ENCODE measurements at regions not wholly inside any gene's neighbourhood (a gene's known extent, or its start where the extent isn't known, plus 50 kb on each side); places are given as distances from the start of the nearest gene placed in this dataset.

DNA sequence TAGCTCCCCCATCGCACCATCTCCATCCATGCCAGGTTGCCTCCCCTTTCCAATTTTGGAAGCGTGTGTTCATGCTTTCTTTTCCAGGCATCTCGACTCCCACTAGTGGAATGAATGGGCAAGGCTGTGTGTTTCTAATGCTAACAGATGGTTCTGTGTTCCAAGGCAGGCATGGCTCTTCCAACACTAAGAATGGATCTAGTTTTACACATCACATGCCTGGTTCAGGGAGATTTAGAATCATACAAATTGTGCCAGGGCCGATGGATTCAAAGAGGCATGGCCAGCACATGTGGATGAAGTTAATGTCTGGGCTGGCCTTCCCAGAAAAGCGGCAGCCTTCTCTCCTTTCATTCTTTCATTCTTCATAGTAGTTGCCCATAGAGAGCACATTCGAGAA is 438.7 kb downstream of the PRDM2 start:
- peaks cover 0 to 10% (median 7%) of the 10 kb centered on the region in 10 experiments; a peak in 8 of 20 replicates for H3K4me1 ChIP-seq
- no peak overlapping the region for H3K9ac ChIP-seq
- no peak overlapping the region for H3K4me3 ChIP-seq
- no peaks in the 10 kb centered on the region for H4K20me1 ChIP-seq
- H3K27ac ChIP-seq, result no peak overlapping the region
- no peaks in the 10 kb centered on the region for H3K9me3 ChIP-seq (replicated peaks in 1 of 11)
- H3K36me3 ChIP-seq, result no peaks in the 10 kb centered on the region
- no peak for TF ChIP-seq Cebpa-rat (IDR thresholded peaks at IDR 0.05)
- no peak overlapping the region for H3K4me2 ChIP-seq
- H3K27me3 ChIP-seq, result no peaks in the 10 kb centered on the region

DNA sequence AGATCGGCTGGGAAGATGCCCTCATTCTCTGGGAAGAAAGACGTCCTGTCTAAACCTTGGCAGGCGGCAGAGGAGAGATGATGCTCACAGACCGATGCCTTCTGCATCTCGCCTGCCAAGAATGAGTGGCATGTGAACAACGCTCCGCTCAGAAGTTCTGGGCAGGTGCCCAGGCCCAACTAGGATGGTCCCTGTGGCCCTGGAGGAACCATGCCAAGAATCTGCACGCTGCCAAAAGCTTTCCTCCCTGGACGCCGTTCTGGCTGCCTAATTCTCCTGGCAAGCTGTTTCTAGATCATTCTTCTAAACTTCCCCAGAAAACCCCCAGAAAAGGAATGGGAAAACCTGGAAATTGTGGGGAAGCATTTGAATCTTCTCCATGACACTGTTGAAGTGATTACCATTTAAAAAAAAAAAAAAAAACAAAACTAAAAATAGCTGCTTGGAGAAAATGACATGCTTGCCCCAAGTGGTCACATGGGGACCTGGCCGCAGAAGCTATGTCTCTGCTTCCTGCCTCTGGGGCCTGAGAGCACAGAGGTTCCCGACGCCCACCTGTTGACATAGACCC is 440.9 kb downstream of the PRDM2 start:
- Histone ChIP-seq H3K9ac (no peak overlapping the region), H3K27ac (no peak overlapping the region), H3K36me3 (no peaks in the 10 kb centered on the region), H3K4me3 (no peak overlapping the region), H3K4me2 (no peak overlapping the region), H4K20me1 (no peaks in the 10 kb centered on the region), H3K27me3 (no peaks in the 10 kb centered on the region), H3K9me3 (replicated peaks in 1 of 11) (no peaks in the 10 kb centered on the region), H3K4me1 (peaks cover 0 to 8% (median 0%) of the 10 kb centered on the region in 10 experiments; a peak in 2 of 20 replicates)
- TF ChIP-seq Cebpa-rat (IDR thresholded peaks at IDR 0.05), result no peak

DNA sequence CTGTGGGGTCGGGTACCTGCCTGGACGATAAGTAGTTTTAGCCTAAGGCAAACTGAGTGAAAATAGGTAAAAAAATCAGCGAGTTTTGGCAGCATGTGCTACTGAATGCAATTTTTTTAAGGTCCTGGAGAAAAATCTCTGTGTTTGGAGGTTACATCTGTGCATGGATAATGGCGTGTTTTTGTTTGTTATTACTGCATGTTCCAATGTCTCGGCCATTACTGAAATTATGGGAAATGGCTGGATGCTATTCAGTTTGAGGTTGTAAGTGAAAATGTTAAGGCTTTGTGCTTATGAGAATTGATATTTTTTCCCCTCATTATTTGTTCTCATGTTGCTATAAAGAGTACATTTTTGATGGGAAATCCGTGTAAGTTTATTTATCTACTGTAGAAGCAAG is 441.7 kb downstream of the PRDM2 start:
- Histone ChIP-seq H3K4me1 (peaks cover 0 to 8% (median 0%) of the 10 kb centered on the region in 10 experiments; a peak in 2 of 20 replicates), H4K20me1 (no peaks in the 10 kb centered on the region), H3K36me3 (no peaks in the 10 kb centered on the region), H3K4me2 (no peak overlapping the region), H3K9ac (no peak overlapping the region), H3K27ac (no peak overlapping the region), H3K4me3 (no peak overlapping the region), H3K9me3 (replicated peaks in 1 of 11) (no peaks in the 10 kb centered on the region), H3K27me3 (no peaks in the 10 kb centered on the region)
- TF ChIP-seq Cebpa-rat (IDR thresholded peaks at IDR 0.05), result no peak

DNA sequence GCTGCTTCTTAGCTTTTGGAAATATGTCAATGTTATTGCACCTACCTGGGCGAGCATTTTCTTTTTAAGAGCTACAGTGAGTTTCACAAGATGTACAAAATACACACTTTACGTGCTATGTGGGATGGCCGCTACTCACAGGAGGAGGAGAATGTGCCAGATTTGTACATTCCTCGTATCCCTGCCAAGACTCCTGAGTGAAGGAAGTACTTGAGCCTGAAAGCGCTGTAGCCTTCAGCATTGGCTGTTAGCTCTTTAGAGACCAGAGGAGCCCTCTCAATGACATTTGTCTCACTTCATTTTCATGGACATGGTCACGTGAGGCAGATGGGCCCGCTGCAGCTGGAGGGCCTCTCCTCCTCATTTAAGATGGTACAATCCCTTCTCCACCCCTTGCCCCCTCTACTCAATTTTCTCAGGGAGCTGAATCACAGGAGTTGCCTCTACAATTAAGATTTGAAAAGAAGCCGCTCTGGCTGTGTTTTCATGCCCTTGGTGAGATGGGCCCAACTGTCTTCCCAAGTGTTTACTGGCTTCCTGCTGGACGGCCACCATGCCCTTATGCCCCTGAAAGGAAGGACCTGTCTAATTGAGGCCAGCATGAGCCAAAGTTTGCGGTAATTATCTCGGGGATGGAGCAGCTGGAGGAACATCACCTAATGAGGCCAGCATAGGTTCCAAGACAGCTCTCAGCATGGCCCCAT is 442.6 kb downstream of the PRDM2 start:
- no peaks in the 10 kb centered on the region for H3K9me3 ChIP-seq (replicated peaks in 1 of 11)
- H3K4me1 ChIP-seq, result peaks cover 0 to 8% (median 0%) of the 10 kb centered on the region in 10 experiments; a peak in 2 of 20 replicates
- no peak overlapping the region for H3K4me3 ChIP-seq
- H3K36me3 ChIP-seq, result no peaks in the 10 kb centered on the region
- no peak for TF ChIP-seq Cebpa-rat (IDR thresholded peaks at IDR 0.05)
- H3K27ac ChIP-seq, result no peak overlapping the region
- H3K4me2 ChIP-seq, result no peak overlapping the region
- no peaks in the 10 kb centered on the region for H3K27me3 ChIP-seq
- no peaks in the 10 kb centered on the region for H4K20me1 ChIP-seq
- H3K9ac ChIP-seq, result no peak overlapping the region

DNA sequence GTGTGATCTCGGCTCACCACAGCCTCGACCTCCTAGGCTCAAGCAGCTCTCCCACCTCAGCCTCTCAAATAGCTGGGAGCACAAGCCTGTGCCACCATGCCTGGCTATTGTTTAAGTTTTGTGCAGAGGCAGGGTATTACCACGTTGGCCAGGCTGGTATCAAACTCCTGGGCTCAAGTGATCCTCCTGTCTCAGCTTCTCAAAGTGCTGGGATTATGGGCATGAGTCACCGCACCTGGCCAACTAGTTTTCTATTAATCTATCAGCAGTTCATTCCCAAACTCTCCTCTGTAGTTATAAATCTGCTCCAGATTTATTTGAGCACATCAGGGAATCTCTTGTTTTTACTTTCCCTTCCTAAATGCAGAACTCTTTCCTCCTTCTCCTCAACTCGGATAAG is 443.8 kb downstream of the PRDM2 start:
- Histone ChIP-seq H3K36me3 (no peaks in the 10 kb centered on the region), H4K20me1 (no peaks in the 10 kb centered on the region), H3K27me3 (no peaks in the 10 kb centered on the region), H3K4me1 (peaks cover 0 to 8% (median 0%) of the 10 kb centered on the region in 10 experiments; a peak in 2 of 20 replicates), H3K9me3 (replicated peaks in 1 of 11) (no peaks in the 10 kb centered on the region), H3K4me3 (no peak overlapping the region), H3K9ac (no peak overlapping the region), H3K27ac (no peak overlapping the region), H3K4me2 (no peak overlapping the region)
- TF ChIP-seq Cebpa-rat (IDR thresholded peaks at IDR 0.05), result no peak

DNA sequence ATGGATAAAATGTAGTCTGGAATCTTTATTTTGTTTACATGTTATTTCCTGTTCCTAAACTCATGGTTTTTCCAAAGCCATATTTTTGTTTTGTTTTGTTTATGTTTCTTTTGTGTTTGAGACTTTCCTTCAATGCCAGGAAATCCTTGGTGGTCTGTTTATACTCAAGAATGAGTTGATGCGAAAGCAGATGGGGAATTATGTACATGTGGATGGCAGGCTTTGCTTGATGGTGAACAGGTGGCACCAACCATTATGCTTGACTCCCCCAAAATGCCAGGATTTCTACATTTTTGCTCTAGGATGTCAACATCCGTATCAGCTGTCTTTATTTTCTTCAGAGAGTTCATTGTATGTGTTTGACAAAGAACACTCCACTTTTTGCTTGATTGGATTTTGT is 448.5 kb downstream of the PRDM2 start:
- H3K9ac ChIP-seq, result no peak overlapping the region
- H3K9me3 ChIP-seq (replicated peaks in 1 of 11), result no peaks in the 10 kb centered on the region
- no peak overlapping the region for H3K27ac ChIP-seq
- peaks cover 0 to 8% (median 0%) of the 10 kb centered on the region in 10 experiments; a peak in 2 of 20 replicates for H3K4me1 ChIP-seq
- TF ChIP-seq Cebpa-rat (IDR thresholded peaks at IDR 0.05), result no peak
- H3K4me2 ChIP-seq, result no peak overlapping the region
- H4K20me1 ChIP-seq, result no peaks in the 10 kb centered on the region
- no peaks in the 10 kb centered on the region for H3K36me3 ChIP-seq
- no peak overlapping the region for H3K4me3 ChIP-seq
- no peaks in the 10 kb centered on the region for H3K27me3 ChIP-seq

DNA sequence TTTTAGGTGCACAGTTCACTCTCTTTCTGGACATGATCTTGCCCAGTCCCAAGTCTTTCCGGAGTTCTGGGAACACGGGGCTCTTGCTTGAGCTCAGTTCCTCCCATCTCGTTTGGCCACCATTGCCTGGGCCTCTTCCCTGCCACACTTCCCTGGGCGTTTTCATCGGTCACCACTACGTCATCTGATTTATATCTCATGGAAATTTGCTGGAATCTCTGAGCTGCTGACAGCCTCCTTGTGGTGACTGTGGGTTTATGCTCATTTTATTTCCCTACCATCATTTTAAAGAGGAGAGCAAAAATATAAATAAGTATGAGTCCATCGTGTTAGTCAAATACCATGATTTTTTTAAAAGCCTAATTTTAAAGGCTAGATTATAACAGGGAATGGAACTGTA is 449.1 kb upstream of the KAZN start:
- Histone ChIP-seq H3K9me3 (replicated peaks in 1 of 11) (peaks cover 0 to 3% (median under 1%) of the 10 kb centered on the region in 11 experiments; a peak in 6 of 22 replicates), H3K36me3 (no peaks in the 10 kb centered on the region), H3K4me3 (no peak overlapping the region), H3K9ac (no peak overlapping the region), H3K27ac (no peak overlapping the region), H3K4me2 (no peak overlapping the region), H3K4me1 (peaks cover 0 to 6% (median 0%) of the 10 kb centered on the region in 10 experiments; a peak in 2 of 20 replicates), H3K27me3 (no peaks in the 10 kb centered on the region), H4K20me1 (no peaks in the 10 kb centered on the region)
- TF ChIP-seq Cebpa-rat (IDR thresholded peaks at IDR 0.05), result no peak

DNA sequence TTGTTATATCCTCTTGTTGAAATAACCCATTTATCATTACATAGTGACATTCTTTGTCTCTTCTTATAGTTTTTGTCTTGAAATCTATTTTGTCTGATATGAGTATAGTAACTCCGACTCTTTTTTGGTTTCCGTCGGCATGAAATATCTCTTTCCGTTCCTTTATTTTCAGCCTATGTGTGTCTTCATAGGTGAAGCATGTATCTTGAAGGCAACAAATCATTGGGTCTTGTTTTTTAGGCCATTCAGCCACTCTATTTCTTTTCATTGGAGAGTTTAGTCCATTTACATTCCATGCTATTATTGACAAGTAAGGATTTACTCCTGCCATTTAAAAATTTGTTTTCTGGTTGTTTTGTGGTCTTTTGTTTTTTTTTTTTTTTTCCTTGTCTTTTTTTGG is 441.9 kb upstream of the KAZN start:
- Histone ChIP-seq H3K4me2 (no peak overlapping the region), H3K9me3 (replicated peaks in 1 of 11) (peaks cover 38 to 56% (median 50%) of the 10 kb centered on the region in 11 experiments), H3K27me3 (no peaks in the 10 kb centered on the region), H3K27ac (no peak overlapping the region), H4K20me1 (no peaks in the 10 kb centered on the region), H3K9ac (no peak overlapping the region), H3K4me1 (no peaks in the 10 kb centered on the region), H3K4me3 (no peak overlapping the region), H3K36me3 (no peaks in the 10 kb centered on the region)
- TF ChIP-seq Cebpa-rat (IDR thresholded peaks at IDR 0.05), result no peak

DNA sequence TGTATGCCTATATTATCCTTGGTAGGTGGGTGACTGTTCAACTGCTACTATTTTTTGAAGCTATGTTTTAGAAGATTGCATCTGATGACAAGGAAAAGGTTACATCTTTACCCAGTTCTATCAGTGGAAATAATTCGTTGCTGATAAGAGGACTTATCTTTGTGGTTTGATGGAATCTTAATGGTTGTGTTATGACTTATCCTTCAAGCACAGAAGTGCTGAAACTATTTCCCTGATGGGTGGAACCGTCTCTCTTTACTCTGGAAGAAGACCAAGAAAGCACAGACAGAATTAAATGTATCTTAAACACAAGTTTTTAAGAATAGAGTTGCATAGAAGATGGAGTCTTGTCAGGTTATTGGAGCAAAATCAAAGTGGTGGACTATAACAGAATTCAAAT is 437.7 kb upstream of the KAZN start:
- Histone ChIP-seq H4K20me1 (no peaks in the 10 kb centered on the region), H3K9me3 (replicated peaks in 1 of 11) (peaks cover 41 to 69% (median 53%) of the 10 kb centered on the region in 11 experiments), H3K27ac (no peak overlapping the region), H3K4me2 (no peak overlapping the region), H3K4me1 (no peaks in the 10 kb centered on the region), H3K9ac (no peak overlapping the region), H3K27me3 (no peaks in the 10 kb centered on the region), H3K36me3 (no peaks in the 10 kb centered on the region), H3K4me3 (no peak overlapping the region)
- TF ChIP-seq Cebpa-rat (IDR thresholded peaks at IDR 0.05), result no peak

DNA sequence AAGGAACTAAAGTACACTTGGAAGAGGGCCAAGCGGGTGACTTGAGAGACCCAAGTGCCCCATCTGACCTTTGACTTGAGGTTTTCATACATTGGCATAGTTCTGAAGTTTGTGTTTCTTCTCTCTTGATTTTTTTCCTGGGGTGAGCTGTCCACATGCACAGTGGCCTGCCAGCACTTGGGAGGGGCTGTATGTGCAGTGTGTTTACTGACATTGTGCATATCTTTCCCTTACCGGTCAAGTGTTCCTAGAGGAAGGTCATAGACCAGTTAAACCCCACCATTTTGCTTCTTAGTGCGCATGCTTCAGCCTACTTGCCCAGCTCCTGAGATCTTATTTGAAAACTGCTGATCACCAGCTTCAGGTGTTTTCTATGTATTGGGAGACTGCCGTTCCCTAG is 435.2 kb upstream of the KAZN start:
- Histone ChIP-seq H3K27me3 (no peaks in the 10 kb centered on the region), H3K9me3 (replicated peaks in 1 of 11) (peaks cover 17 to 45% (median 29%) of the 10 kb centered on the region in 11 experiments; a peak in 21 of 22 replicates), H3K4me3 (no peak overlapping the region), H3K27ac (no peak overlapping the region), H3K4me2 (no peak overlapping the region), H3K9ac (no peak overlapping the region), H4K20me1 (no peaks in the 10 kb centered on the region), H3K4me1 (no peaks in the 10 kb centered on the region), H3K36me3 (no peaks in the 10 kb centered on the region)
- TF ChIP-seq Cebpa-rat (IDR thresholded peaks at IDR 0.05), result no peak

All from BLaER1 treated with 17β-estradiol and CSF1 and Interleukin-3, amounts not matched to agents 10 nM and 100 nM (cell line).